ENCODE measurements at regions not wholly inside any gene's neighbourhood (a gene's known extent, or its start where the extent isn't known, plus 50 kb on each side); places are given as distances from the start of the nearest gene placed in this dataset.

GRCh38 chr9:84573083-84573482, 96.4 kb upstream of the NTRK2 start:
- no peak overlapping the region for H3K4me3 ChIP-seq (ENCODE audit: low read length)
- TF ChIP-seq CTCF (conservative IDR thresholded peaks at IDR 0.05; ENCODE audit: low read length), result no peak
- DNase-seq (ENCODE audit: low read depth), result no peak

GRCh38 chr9:84575705-84576104, 93.8 kb upstream of the NTRK2 start:
- H3K4me3 ChIP-seq (ENCODE audit: low read length), result no peak overlapping the region
- DNase-seq (ENCODE audit: low read depth), result no peak
- TF ChIP-seq CTCF (conservative IDR thresholded peaks at IDR 0.05; ENCODE audit: low read length), result no peak

GRCh38 chr9:84583866-84584265, 85.7 kb upstream of the NTRK2 start:
- DNase-seq (ENCODE audit: low read depth), result no peak
- no peak for TF ChIP-seq CTCF (conservative IDR thresholded peaks at IDR 0.05; ENCODE audit: low read length)
- no peak overlapping the region for H3K4me3 ChIP-seq (ENCODE audit: low read length)

GRCh38 chr9:84586662-84587061, 82.9 kb upstream of the NTRK2 start:
- no peak for DNase-seq (ENCODE audit: low read depth)
- no peak overlapping the region for H3K4me3 ChIP-seq (ENCODE audit: low read length)
- TF ChIP-seq CTCF (conservative IDR thresholded peaks at IDR 0.05; ENCODE audit: low read length), result no peak

GRCh38 chr9:84587153-84587552, 82.4 kb upstream of the NTRK2 start:
- DNase-seq (ENCODE audit: low read depth), result no peak
- no peak overlapping the region for H3K4me3 ChIP-seq (ENCODE audit: low read length)
- TF ChIP-seq CTCF (conservative IDR thresholded peaks at IDR 0.05; ENCODE audit: low read length), result no peak

GRCh38 chr9:84589542-84589941, 80.0 kb upstream of the NTRK2 start:
- no peak for DNase-seq (ENCODE audit: low read depth)
- TF ChIP-seq CTCF (conservative IDR thresholded peaks at IDR 0.05; ENCODE audit: low read length), result no peak
- no peak overlapping the region for H3K4me3 ChIP-seq (ENCODE audit: low read length)

- no peak for DNase-seq (ENCODE audit: low read depth)
- no peak overlapping the region for H3K4me3 ChIP-seq (ENCODE audit: low read length)
- no peak for TF ChIP-seq CTCF (conservative IDR thresholded peaks at IDR 0.05; ENCODE audit: low read length)
These were observed 78.8 kb upstream of the NTRK2 start for GRCh38 chr9:84590706-84591105.
